LNCaP clone FGC (cell line): ENCODE measurements at regions not wholly inside any gene's neighbourhood (a gene's known extent, or its start where the extent isn't known, plus 50 kb on each side); places are given as distances from the start of the nearest gene placed in this dataset.

Experiments used
- DNase-seq: peaks from one replicate; pipeline ENCODE4 v3.0.0-alpha.2; 2011; ENCODE audit warnings: low read depth
- H3K4me3 ChIP-seq: 2 replicates; pipeline ENCODE4 v1.5.1; 2011; ENCODE audit warnings: mild to moderate bottlenecking, low read depth, low read length, control low read depth
- TF ChIP-seq, protein P1 (sequence below): IDR thresholded peaks from 2 replicates; pipeline ENCODE4 v1.5.1; 2012; ENCODE audit warnings: mild to moderate bottlenecking; ENCODE audit not compliant: control insufficient read depth, insufficient read depth; ENCODE audit errors: extremely low read depth

DNA sequence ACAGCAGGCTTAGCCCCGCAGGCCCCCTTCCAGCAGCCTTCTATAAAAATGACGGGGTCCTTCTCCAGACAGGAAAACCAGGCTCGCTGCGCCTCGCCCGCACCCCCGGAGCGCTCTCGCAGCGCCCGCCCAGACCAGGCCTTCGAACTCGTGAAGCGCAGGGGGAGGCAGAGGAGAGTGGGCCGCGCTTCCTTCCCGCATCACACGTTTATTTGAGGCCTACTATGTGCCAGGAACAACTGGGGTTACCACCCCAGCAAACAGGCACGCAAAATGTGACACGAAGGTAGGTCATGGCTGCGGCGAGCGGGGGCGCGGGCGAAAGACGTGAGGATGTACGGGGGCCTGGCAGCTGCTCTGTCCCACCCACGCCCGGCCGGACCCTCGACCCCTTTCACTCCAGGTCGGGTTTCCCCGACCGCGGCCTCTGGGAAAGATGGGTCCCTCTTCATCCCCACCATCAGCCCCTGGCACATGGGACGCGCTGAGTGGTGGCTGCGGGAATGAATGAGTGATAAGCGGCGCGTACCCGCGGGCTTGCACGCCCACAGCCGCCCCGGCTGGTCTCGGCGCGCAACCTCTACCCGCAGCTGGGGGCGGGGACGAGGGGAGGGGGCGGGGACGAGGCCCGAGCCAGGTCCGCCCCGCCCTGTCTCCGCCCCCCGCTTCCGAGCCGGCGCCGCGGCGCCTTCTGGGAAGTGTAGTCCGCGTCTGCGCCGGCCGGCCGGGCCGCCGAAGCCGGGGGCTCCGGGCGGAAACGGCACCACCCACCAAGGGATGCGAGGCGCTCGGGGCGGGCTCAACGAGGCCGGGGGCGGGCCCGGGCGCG is 59.1 kb downstream of the ZNF467 start:
- peak overlapping the region; percentile 69 for H3K4me3 ChIP-seq
- no peak for DNase-seq
- TF ChIP-seq, protein P1, sequence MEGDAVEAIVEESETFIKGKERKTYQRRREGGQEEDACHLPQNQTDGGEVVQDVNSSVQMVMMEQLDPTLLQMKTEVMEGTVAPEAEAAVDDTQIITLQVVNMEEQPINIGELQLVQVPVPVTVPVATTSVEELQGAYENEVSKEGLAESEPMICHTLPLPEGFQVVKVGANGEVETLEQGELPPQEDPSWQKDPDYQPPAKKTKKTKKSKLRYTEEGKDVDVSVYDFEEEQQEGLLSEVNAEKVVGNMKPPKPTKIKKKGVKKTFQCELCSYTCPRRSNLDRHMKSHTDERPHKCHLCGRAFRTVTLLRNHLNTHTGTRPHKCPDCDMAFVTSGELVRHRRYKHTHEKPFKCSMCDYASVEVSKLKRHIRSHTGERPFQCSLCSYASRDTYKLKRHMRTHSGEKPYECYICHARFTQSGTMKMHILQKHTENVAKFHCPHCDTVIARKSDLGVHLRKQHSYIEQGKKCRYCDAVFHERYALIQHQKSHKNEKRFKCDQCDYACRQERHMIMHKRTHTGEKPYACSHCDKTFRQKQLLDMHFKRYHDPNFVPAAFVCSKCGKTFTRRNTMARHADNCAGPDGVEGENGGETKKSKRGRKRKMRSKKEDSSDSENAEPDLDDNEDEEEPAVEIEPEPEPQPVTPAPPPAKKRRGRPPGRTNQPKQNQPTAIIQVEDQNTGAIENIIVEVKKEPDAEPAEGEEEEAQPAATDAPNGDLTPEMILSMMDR = no peak

DNA sequence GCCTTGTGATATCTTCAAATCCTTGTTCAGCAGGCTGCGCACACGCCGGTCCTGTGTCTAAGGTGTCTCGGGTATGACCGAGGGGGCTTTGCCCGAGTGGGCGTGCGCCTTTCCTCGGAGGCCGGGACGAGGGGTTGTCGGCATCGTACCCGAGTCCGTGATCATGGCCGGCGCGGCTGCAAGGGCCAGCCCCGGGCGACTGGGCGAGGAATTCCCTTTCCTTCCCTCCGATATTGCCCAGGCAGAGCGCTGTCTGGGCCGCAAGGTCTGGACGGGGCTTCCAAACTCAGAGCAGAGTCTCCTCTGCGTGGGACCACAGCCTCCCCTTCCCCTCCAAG is 59.7 kb downstream of the ZNF467 start:
- peak overlapping the region; percentile 69 for H3K4me3 ChIP-seq
- TF ChIP-seq, protein P1 = no peak
- DNase-seq = no peak

GRCh38 chr7:149713061-149713730 is 60.2 kb downstream of the ZNF467 start:
- TF ChIP-seq, protein P1 = no peak
- no peak for DNase-seq
- no peak overlapping the region for H3K4me3 ChIP-seq

DNA sequence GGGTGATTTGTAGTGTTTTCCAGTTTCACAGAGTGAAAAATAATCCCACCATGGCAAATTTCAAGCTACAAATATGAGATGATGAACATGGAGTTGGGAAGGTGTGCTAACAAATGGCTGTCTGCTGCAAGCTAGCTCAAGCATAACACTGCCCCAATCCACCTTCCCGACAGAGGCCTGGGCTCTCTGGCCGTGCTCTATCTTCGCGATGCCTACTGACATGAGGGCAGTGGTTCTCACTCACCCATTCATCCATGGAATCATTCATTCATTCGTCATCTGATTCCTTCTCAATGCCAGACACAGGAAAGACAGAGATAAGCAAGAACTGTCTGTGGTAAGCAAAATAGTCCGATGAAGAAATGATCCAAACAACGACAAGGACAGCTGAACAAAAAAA is 65.4 kb downstream of the ZNF467 start:
- no peak for DNase-seq
- no peak overlapping the region for H3K4me3 ChIP-seq
- TF ChIP-seq, protein P1 = no peak

DNA sequence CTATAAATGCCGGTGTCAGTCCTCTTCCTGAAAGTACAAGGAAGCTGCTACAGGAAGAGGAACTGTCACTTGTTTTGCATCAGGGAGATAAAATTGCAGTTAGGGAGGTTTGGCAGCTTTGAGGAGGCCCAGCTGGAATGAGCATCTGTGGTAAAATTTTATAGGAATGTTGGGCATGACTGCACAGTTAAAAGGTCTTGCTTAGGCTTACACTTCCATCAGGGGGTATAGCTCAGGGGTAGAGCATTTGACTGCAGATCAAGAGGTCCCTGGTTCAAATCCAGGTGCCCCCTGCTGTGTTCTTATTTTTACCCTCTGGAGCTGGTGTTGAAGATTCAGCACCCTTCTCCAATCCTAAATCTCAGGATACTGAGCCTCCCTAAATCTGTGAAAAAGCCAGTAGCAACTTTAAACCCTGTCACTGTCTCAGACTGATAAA is 65.9 kb downstream of the ZNF467 start:
- H3K4me3 ChIP-seq = no peak overlapping the region
- DNase-seq = peak; percentile 84
- TF ChIP-seq, protein P1 = no peak

DNA sequence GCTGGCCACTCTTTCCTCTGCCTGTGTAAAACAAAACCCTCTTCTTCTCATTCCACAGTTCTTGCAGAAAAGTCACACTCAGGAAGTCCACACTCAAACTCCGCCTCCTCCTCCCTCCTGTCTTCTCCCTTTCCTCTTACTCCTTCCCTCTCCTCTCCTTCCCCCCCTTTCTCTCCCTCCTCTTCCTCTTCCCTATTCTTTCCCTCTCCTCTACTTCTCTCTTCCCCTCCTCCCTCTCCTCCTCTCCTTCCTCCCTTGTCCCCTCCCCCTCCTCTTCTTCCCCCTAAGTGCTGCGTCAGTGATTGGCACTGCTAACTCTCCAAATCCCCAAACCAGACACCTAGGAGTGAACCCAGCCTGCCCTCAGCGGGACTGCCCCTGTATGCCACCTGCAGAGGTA is 67.0 kb downstream of the ZNF467 start:
- no peak for DNase-seq
- TF ChIP-seq, protein P1 = no peak

More for the DNA sequence above, 67.0 kb downstream of the ZNF467 start:
- H3K4me3 ChIP-seq = no peak overlapping the region
